Endothelial cell of umbilical vein (primary cell): ENCODE measurements at regions not wholly inside any gene's neighbourhood (a gene's known extent, or its start where the extent isn't known, plus 50 kb on each side); places are given as distances from the start of the nearest gene placed in this dataset.

Experiments
- EZH2 ChIP-seq: IDR thresholded peaks from 2 replicates; pipeline ENCODE4 v1.6.1; 2012; ENCODE audit warnings: borderline replicate concordance, low read depth, mild to moderate bottlenecking, moderate library complexity, low read length, inconsistent platforms; ENCODE audit not compliant: severe bottlenecking
- POLR2AphosphoS5 ChIP-seq: IDR thresholded peaks from 2 replicates; pipeline ENCODE4 v1.6.1; 2012; ENCODE audit warnings: low read depth, mild to moderate bottlenecking, control low read depth, low read length, moderate library complexity; ENCODE audit not compliant: insufficient read depth
- TF ChIP-seq, protein P1 (sequence below), 2 donors: IDR thresholded peaks; 1 replicate in 1 of 2; 2 replicates in 1 of 2; pipeline ENCODE4 v1.5.1; 2011; ENCODE audit warnings: low read length in 2 of 2, mild to moderate bottlenecking in 2 of 2, moderate library complexity in 2 of 2, control low read depth in 1 of 2, inconsistent platforms in 1 of 2, low read depth in 1 of 2; ENCODE audit not compliant: insufficient read depth in 1 of 2; ENCODE audit errors: extremely low read depth in 1 of 2

- TF ChIP-seq, protein P1, sequence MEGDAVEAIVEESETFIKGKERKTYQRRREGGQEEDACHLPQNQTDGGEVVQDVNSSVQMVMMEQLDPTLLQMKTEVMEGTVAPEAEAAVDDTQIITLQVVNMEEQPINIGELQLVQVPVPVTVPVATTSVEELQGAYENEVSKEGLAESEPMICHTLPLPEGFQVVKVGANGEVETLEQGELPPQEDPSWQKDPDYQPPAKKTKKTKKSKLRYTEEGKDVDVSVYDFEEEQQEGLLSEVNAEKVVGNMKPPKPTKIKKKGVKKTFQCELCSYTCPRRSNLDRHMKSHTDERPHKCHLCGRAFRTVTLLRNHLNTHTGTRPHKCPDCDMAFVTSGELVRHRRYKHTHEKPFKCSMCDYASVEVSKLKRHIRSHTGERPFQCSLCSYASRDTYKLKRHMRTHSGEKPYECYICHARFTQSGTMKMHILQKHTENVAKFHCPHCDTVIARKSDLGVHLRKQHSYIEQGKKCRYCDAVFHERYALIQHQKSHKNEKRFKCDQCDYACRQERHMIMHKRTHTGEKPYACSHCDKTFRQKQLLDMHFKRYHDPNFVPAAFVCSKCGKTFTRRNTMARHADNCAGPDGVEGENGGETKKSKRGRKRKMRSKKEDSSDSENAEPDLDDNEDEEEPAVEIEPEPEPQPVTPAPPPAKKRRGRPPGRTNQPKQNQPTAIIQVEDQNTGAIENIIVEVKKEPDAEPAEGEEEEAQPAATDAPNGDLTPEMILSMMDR (IDR thresholded peaks at IDR 0.05; ENCODE audit: extremely low read depth in 1 of 2, insufficient read depth in 1 of 2, low read depth in 1 of 2, low read length in 2 of 2) = no peak
- TF ChIP-seq POLR2AphosphoS5 (no peak), EZH2 (no peak)
These were observed 124.0 kb downstream of the MBD2 start for GRCh38 chr18:54100466-54100865.
